ENCODE measurements at regions not wholly inside any gene's neighbourhood (a gene's known extent, or its start where the extent isn't known, plus 50 kb on each side); places are given as distances from the start of the nearest gene placed in this dataset.

DNA sequence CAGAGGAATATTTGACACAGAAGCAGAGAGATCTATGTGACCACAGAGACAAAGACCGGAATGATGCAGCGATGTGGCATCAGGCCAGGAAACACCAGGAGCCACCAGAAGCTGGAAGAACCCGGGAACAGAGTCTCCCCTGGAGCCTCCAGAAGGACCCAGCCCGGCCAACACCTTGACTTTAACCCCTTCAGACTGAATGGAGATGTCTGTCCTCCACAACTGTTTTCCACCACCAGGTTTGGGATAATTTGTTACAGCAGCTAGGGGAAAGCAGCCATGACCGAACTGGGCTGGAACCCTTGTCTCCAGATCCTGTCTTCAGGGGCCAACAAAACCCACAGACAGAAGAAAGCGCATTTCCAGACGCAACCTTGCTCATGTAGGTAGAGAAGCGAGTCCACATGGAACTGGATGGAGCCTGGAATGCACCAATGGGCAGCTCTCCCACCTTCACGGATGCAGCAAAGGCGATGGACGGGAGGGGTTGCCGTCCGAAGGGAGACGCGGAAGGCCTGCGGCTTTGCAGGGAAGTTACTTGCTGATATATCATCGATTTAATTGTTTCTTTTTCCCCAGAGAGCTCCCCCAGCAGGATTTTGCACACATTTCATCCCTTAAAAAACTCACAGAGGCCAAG is 396.6 kb downstream of the NPHP4 start:
- Mint-ChIP-seq H3K9me3 (peaks cover 5% of the 10 kb centered on the region), H3K4me3 (no peak overlapping the region), H3K4me1 (no peaks in the 10 kb centered on the region), H3K36me3 (ENCODE audit: low read depth) (no peaks in the 10 kb centered on the region), H3K27me3 (peaks cover 2% of the 10 kb centered on the region), H3K27ac (no peak overlapping the region)
- ChIA-PET POLR2A (no interaction called here), CTCF (no interaction called here)
- no peak for DNase-seq
- no peak for ATAC-seq (ENCODE audit: low read depth)
- TF ChIP-seq, protein P1, sequence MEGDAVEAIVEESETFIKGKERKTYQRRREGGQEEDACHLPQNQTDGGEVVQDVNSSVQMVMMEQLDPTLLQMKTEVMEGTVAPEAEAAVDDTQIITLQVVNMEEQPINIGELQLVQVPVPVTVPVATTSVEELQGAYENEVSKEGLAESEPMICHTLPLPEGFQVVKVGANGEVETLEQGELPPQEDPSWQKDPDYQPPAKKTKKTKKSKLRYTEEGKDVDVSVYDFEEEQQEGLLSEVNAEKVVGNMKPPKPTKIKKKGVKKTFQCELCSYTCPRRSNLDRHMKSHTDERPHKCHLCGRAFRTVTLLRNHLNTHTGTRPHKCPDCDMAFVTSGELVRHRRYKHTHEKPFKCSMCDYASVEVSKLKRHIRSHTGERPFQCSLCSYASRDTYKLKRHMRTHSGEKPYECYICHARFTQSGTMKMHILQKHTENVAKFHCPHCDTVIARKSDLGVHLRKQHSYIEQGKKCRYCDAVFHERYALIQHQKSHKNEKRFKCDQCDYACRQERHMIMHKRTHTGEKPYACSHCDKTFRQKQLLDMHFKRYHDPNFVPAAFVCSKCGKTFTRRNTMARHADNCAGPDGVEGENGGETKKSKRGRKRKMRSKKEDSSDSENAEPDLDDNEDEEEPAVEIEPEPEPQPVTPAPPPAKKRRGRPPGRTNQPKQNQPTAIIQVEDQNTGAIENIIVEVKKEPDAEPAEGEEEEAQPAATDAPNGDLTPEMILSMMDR (IDR thresholded peaks at IDR 0.05) = no peak
- intact Hi-C loops (cut with micrococcal nuclease) = no loop called here

DNA sequence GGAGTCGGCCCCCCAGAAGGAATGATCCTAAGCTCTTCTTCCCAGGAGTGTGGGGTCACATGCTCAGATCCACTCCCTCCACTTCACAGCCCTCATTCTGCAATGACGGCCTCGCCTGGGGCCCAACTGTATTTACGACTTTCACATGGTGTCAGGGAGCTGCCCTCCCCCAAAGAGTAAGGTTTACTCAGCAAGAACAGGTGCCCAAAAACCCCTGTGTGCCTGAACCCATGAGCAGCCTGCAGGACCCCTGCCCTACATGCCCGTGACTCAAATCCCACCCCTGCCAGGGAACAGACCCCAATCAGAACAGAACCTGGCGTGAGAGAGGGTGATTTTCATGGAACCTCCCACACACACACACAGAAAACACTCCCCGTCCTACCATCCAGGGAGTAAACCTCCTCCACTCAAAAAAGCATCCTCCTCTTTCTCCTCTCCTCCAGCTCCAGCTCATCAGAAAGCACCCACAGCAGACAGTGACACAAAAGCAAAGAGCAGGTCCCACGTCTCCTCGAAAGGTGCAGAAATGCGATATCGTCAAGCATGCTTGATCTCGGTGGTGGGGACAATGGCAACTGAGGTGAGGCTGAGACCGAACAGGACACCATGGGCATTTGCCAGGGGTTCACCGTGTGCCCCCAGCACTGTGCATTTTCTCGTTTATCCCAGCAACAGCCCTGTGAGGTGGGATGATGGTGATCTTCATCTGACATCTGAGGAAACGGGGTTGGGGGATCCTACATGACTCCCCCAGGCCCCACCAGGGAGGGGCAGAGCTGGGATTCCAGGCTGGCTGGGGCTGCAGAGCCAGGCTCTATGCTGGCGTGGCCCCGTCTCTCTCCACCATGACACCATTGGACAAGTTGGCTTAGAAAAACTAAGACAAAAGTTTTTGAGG is 397.9 kb downstream of the NPHP4 start:
- TF ChIP-seq, protein P1 (IDR thresholded peaks at IDR 0.05) = no peak
- DNase-seq = no peak
- Mint-ChIP-seq H3K36me3 (ENCODE audit: low read depth) (no peaks in the 10 kb centered on the region), H3K9me3 (peaks cover 7% of the 10 kb centered on the region), H3K27me3 (peaks cover under 1% of the 10 kb centered on the region), H3K27ac (no peak overlapping the region), H3K4me1 (no peaks in the 10 kb centered on the region), H3K4me3 (no peak overlapping the region)
- ATAC-seq (ENCODE audit: low read depth) = no peak
- intact Hi-C loops (cut with micrococcal nuclease) = no loop called here
- CTCF ChIA-PET = no interaction called here
- POLR2A ChIA-PET = no interaction called here

DNA sequence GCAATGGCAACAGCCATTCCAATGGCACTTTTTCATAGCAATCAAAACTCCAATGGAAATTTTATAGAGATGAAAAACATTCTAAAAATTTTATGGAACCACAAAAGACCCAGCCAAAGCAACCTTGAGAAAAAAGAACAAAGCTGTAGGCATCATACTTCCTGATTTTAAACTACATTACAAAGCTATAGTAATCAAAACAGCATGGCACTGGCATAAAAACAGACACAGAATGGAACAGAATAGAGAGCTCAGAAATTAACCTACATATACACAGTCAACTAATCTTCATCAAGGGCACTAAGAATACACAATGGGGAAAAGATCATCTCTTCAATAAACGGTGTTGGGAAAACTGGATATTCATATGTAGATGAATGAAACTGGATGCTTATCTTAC is 401.5 kb downstream of the NPHP4 start:
- CTCF ChIA-PET = no interaction called here
- H3K36me3 Mint-ChIP-seq (ENCODE audit: low read depth) = no peaks in the 10 kb centered on the region
- no peaks in the 10 kb centered on the region for H3K27me3 Mint-ChIP-seq
- H3K4me1 Mint-ChIP-seq = no peaks in the 10 kb centered on the region
- peaks cover 7% of the 10 kb centered on the region for H3K9me3 Mint-ChIP-seq
- POLR2A ChIA-PET = no interaction called here
- no peak overlapping the region for H3K27ac Mint-ChIP-seq
- intact Hi-C loops (cut with micrococcal nuclease) = no loop called here
- TF ChIP-seq, protein P1 (IDR thresholded peaks at IDR 0.05) = no peak
- no peak overlapping the region for H3K4me3 Mint-ChIP-seq
- ATAC-seq (ENCODE audit: low read depth) = no peak
- DNase-seq = no peak

DNA sequence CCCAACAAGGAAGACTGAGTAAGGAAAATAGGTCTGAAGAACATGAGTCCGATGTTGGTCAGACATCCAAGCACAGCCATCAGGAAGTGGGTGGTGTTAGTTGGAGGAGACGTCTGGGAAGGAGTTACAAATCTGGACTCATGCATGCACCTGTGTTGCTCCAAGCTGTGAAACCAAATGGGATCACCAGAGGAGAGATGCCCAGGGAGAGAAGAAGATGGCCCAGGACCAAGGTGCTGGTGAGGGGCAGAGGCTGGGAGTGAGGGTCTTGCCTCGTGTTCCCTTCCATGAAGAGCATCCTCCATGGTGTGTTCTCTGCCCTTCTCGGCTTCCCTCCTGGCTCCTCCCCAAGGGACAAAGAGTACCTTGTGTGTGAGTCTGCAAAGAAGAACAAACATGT is 405.6 kb downstream of the NPHP4 start:
- DNase-seq (no peak), ATAC-seq (ENCODE audit: low read depth) (no peak)
- POLR2A ChIA-PET = no interaction called here
- Mint-ChIP-seq H3K4me1 (no peaks in the 10 kb centered on the region), H3K4me3 (no peak overlapping the region), H3K27me3 (peaks cover 2% of the 10 kb centered on the region), H3K36me3 (ENCODE audit: low read depth) (no peaks in the 10 kb centered on the region), H3K9me3 (peaks cover 5% of the 10 kb centered on the region), H3K27ac (no peak overlapping the region)
- TF ChIP-seq, protein P1 (IDR thresholded peaks at IDR 0.05) = no peak
- CTCF ChIA-PET = no interaction called here
- intact Hi-C loops (cut with micrococcal nuclease) = no loop called here

DNA sequence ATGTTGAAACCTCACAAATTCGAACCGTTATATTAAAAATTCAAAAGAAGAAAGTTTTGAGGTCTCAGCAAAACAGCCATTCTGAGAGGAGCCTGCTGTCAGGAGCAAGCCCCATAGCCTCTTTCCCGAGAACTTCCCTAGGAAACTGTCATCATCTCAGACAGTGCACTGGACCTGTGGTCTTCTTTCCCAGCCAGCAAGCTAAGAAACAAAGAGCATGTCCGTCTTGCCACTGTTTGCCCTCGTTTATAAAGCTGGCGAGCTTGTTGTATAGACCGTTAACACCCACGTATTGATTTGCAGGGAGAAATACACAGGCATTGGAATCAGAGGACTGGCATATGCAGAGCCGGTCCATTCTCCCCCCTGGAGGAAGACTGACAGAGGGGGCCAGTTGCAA is 407.0 kb downstream of the NPHP4 start:
- intact Hi-C loops (cut with micrococcal nuclease) = no loop called here
- H3K27me3 Mint-ChIP-seq = peaks cover 2% of the 10 kb centered on the region

More for the DNA sequence above, 407.0 kb downstream of the NPHP4 start:
- Mint-ChIP-seq H3K4me1 (no peaks in the 10 kb centered on the region), H3K9me3 (peaks cover 2% of the 10 kb centered on the region), H3K4me3 (no peak overlapping the region), H3K36me3 (ENCODE audit: low read depth) (no peaks in the 10 kb centered on the region), H3K27ac (no peak overlapping the region)
- POLR2A ChIA-PET = no interaction called here
- ATAC-seq (ENCODE audit: low read depth) (no peak), DNase-seq (no peak)
- TF ChIP-seq, protein P1 (IDR thresholded peaks at IDR 0.05) = no peak
- CTCF ChIA-PET = no interaction called here

Data from activated B cell treated with CpG ODN at 0.5 μM for 24 hours (primary cell).